ENCODE measurements at regions not wholly inside any gene's neighbourhood (a gene's known extent, or its start where the extent isn't known, plus 50 kb on each side); places are given as distances from the start of the nearest gene placed in this dataset.

- TF ChIP-seq GATA3 (IDR thresholded peaks at IDR 0.05; ENCODE audit: low read depth, low read length) (no peak), GATA2 (IDR thresholded peaks at IDR 0.05; ENCODE audit: low read depth, low read length) (no peak)
These were observed 361.1 kb downstream of the DEPDC1B start for GRCh38 chr5:60338846-60339245.

Measured in SH-SY5Y (cell line).